ENCODE measurements at regions not wholly inside any gene's neighbourhood (a gene's known extent, or its start where the extent isn't known, plus 50 kb on each side); places are given as distances from the start of the nearest gene placed in this dataset.

DNA sequence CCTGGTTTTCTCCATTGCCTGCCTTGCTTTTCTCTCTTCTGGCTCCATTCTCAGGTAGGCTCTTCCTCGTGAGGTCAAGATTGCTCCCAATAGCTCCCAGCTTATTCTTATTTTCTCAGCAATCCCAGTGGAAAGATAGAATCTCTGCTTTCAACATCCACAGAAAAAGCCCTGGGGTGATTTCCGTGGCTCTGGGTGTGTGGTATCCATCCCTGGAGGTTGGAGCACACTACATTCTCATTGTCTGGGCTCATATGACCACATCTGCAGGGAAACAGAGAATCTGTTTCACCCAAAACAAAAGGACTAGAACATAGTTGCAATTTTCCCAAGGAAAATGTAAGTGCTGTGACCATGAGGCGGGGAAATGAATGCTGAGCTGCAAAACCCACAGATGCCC is 236.0 kb downstream of the TENT4A start:
- TF ChIP-seq, protein P1, sequence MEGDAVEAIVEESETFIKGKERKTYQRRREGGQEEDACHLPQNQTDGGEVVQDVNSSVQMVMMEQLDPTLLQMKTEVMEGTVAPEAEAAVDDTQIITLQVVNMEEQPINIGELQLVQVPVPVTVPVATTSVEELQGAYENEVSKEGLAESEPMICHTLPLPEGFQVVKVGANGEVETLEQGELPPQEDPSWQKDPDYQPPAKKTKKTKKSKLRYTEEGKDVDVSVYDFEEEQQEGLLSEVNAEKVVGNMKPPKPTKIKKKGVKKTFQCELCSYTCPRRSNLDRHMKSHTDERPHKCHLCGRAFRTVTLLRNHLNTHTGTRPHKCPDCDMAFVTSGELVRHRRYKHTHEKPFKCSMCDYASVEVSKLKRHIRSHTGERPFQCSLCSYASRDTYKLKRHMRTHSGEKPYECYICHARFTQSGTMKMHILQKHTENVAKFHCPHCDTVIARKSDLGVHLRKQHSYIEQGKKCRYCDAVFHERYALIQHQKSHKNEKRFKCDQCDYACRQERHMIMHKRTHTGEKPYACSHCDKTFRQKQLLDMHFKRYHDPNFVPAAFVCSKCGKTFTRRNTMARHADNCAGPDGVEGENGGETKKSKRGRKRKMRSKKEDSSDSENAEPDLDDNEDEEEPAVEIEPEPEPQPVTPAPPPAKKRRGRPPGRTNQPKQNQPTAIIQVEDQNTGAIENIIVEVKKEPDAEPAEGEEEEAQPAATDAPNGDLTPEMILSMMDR (IDR thresholded peaks at IDR 0.05), result no peak
- Mint-ChIP-seq H3K9me3 (ENCODE audit: unreplicated experiment) (peaks cover 4% of the 10 kb centered on the region), H3K4me3 (ENCODE audit: unreplicated experiment) (no peak overlapping the region), H3K27me3 (ENCODE audit: unreplicated experiment) (no peaks in the 10 kb centered on the region), H3K27ac (ENCODE audit: unreplicated experiment) (no peak overlapping the region), H3K4me1 (ENCODE audit: unreplicated experiment) (no peaks in the 10 kb centered on the region), H3K36me3 (ENCODE audit: unreplicated experiment) (no peaks in the 10 kb centered on the region)
- no peak for DNase-seq (ENCODE audit: extremely low spot score, unreplicated experiment)

- no peak overlapping the region for H3K27ac Mint-ChIP-seq (ENCODE audit: unreplicated experiment)
- TF ChIP-seq, protein P1 (IDR thresholded peaks at IDR 0.05), result no peak
- H3K36me3 Mint-ChIP-seq (ENCODE audit: unreplicated experiment), result no peaks in the 10 kb centered on the region
- H3K4me1 Mint-ChIP-seq (ENCODE audit: unreplicated experiment), result no peaks in the 10 kb centered on the region
- no peak for DNase-seq (ENCODE audit: extremely low spot score, unreplicated experiment)
- H3K27me3 Mint-ChIP-seq (ENCODE audit: unreplicated experiment), result no peaks in the 10 kb centered on the region
- peaks cover 9% of the 10 kb centered on the region for H3K9me3 Mint-ChIP-seq (ENCODE audit: unreplicated experiment)
- no peak overlapping the region for H3K4me3 Mint-ChIP-seq (ENCODE audit: unreplicated experiment)
Measured at GRCh38 chr5:6950250-6950649, 237.0 kb downstream of the TENT4A start.

- TF ChIP-seq, protein P1 (IDR thresholded peaks at IDR 0.05), result no peak
- Mint-ChIP-seq H3K27me3 (ENCODE audit: unreplicated experiment) (no peaks in the 10 kb centered on the region), H3K4me1 (ENCODE audit: unreplicated experiment) (no peaks in the 10 kb centered on the region)
Measured at GRCh38 chr5:6950860-6951259, 237.6 kb downstream of the TENT4A start.

GRCh38 chr5:6961123-6961522 is 247.9 kb downstream of the TENT4A start:
- no peak overlapping the region for H3K27ac Mint-ChIP-seq (ENCODE audit: unreplicated experiment)
- H3K9me3 Mint-ChIP-seq (ENCODE audit: unreplicated experiment), result peaks cover 23% of the 10 kb centered on the region
- no peak for DNase-seq (ENCODE audit: extremely low spot score, unreplicated experiment)
- H3K4me1 Mint-ChIP-seq (ENCODE audit: unreplicated experiment), result no peaks in the 10 kb centered on the region
- no peaks in the 10 kb centered on the region for H3K27me3 Mint-ChIP-seq (ENCODE audit: unreplicated experiment)
- TF ChIP-seq, protein P1 (IDR thresholded peaks at IDR 0.05), result no peak
- no peaks in the 10 kb centered on the region for H3K36me3 Mint-ChIP-seq (ENCODE audit: unreplicated experiment)
- H3K4me3 Mint-ChIP-seq (ENCODE audit: unreplicated experiment), result no peak overlapping the region

More at GRCh38 chr5:6950860-6951259, 237.6 kb downstream of the TENT4A start:
- H3K4me3 Mint-ChIP-seq (ENCODE audit: unreplicated experiment), result no peak overlapping the region
- H3K36me3 Mint-ChIP-seq (ENCODE audit: unreplicated experiment), result no peaks in the 10 kb centered on the region
- DNase-seq (ENCODE audit: extremely low spot score, unreplicated experiment), result no peak
- H3K27ac Mint-ChIP-seq (ENCODE audit: unreplicated experiment), result no peak overlapping the region
- peaks cover 9% of the 10 kb centered on the region for H3K9me3 Mint-ChIP-seq (ENCODE audit: unreplicated experiment)

DNA sequence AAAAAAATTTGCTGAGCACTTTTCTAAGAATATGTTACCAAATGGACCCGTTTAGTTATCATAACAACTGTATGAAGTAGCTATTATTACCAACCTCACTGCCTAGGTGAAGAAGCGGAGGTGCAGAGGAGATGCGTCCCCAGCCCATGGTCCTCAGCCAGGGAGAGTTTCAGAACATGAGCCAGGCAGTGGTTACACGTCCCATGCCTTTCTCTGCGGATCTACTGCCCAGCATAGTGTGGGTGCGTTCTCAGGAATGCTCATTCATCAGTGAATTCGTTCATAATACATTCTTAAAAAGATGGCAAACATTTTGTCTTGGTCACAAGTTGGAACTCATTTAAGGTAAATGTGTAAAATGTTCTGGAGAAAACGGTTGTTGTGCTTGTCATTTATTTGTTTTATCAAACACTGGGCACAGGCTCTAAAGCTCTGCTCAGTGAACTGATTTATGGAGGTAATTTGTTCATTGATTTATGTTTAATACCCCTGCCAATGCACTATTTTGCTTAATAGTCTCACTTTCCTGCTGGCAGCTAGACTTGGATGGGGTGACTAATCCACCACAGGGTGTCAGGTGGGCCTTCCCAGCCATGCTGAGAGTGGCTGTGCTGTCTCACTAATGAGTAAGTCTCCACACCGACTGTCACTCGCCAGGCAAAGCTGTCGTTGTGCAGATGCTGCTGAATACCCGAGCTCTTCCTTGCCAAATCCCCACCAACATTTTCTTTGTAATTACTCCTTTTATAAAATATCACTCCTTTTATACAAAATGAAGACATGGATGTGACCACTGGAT is 248.8 kb downstream of the TENT4A start:
- Mint-ChIP-seq H3K9me3 (ENCODE audit: unreplicated experiment) (peaks cover 24% of the 10 kb centered on the region), H3K4me3 (ENCODE audit: unreplicated experiment) (no peak overlapping the region), H3K36me3 (ENCODE audit: unreplicated experiment) (no peaks in the 10 kb centered on the region), H3K27me3 (ENCODE audit: unreplicated experiment) (no peaks in the 10 kb centered on the region), H3K4me1 (ENCODE audit: unreplicated experiment) (no peaks in the 10 kb centered on the region), H3K27ac (ENCODE audit: unreplicated experiment) (no peak overlapping the region)
- TF ChIP-seq, protein P1 (IDR thresholded peaks at IDR 0.05), result no peak
- no peak for DNase-seq (ENCODE audit: extremely low spot score, unreplicated experiment)
